GM06990 (cell line): ENCODE measurements at regions not wholly inside any gene's neighbourhood (a gene's known extent, or its start where the extent isn't known, plus 50 kb on each side); places are given as distances from the start of the nearest gene placed in this dataset.
"Not testable (repeated sequence)": the region's sequence is repeated elsewhere in the genome, so short reads cannot be mapped to it uniquely, and the experiment has no call there.

Experiments used
- DNase-seq: peaks from one replicate; pipeline ENCODE4 v3.0.0-alpha.2; 2011; ENCODE audit not compliant: insufficient read length; ENCODE audit errors: extremely low read depth
- H3K27me3 ChIP-seq: replicated peaks from 2 replicates; pipeline ENCODE4 v1.6.0; 2011; ENCODE audit warnings: low read length; ENCODE audit not compliant: control insufficient read depth, insufficient read depth
- H3K36me3 ChIP-seq: 2 replicates; pipeline ENCODE4 v1.5.1; 2011; ENCODE audit warnings: low read length; ENCODE audit not compliant: control insufficient read depth, insufficient read depth
- H3K4me3 ChIP-seq: replicated peaks from 2 replicates; pipeline ENCODE4 v1.5.1; 2011; ENCODE audit warnings: low read depth, mild to moderate bottlenecking, control low read depth, low read length
- TF ChIP-seq, protein P1 (sequence below): IDR thresholded peaks from 2 replicates; pipeline ENCODE4 v1.5.1; 2011; ENCODE audit warnings: low read length, control low read depth, mild to moderate bottlenecking, inconsistent platforms; ENCODE audit not compliant: insufficient read depth, poor library complexity, severe bottlenecking

DNA sequence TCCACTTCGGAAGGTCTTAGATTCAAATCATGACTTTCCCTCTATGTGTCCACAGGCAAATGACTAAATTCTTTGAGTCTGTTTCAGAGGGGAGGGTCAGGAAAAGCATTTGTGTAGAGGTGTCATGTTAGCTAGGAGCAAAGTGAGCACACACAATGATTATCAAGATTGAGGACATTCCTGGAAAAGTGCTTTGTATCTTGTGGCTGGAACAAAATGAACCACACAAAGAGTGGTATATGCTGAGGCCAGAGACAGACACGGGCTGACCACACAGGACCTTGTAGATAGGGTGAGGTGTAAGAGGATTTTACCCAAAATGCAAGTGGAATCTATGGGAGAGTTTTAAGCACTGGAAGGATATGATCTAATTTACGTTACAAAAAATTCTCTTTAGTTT lies 245.3 kb upstream of the NMUR2 start:
- no peaks in the 10 kb centered on the region for H3K36me3 ChIP-seq
- H3K27me3 ChIP-seq = no peaks in the 10 kb centered on the region
- TF ChIP-seq, protein P1, sequence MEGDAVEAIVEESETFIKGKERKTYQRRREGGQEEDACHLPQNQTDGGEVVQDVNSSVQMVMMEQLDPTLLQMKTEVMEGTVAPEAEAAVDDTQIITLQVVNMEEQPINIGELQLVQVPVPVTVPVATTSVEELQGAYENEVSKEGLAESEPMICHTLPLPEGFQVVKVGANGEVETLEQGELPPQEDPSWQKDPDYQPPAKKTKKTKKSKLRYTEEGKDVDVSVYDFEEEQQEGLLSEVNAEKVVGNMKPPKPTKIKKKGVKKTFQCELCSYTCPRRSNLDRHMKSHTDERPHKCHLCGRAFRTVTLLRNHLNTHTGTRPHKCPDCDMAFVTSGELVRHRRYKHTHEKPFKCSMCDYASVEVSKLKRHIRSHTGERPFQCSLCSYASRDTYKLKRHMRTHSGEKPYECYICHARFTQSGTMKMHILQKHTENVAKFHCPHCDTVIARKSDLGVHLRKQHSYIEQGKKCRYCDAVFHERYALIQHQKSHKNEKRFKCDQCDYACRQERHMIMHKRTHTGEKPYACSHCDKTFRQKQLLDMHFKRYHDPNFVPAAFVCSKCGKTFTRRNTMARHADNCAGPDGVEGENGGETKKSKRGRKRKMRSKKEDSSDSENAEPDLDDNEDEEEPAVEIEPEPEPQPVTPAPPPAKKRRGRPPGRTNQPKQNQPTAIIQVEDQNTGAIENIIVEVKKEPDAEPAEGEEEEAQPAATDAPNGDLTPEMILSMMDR = no peak
- H3K4me3 ChIP-seq = no peak overlapping the region
- DNase-seq = no peak

DNA sequence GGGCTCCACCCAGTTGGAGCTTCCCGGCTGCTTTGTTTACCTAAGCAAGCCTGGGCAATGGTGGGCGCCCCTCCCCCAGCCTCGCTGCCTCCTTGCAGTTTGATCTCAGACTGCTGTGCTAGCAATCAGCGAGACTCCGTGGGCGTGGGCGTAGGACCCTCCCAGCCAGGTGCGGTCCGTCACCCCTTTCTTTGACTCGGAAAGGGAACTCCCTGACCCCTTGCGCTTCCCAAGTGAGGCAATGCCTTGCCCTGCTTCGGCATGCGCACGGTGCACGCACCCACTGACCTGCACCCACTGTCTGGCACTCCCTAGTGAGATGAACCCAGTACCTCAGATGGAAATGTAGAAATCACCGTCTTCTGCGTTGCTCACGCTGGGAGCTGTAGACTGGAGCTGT lies 254.4 kb upstream of the NMUR2 start:
- H3K36me3 ChIP-seq, H3K27me3 ChIP-seq, H3K4me3 ChIP-seq, DNase-seq: not testable (repeated sequence)

DNA sequence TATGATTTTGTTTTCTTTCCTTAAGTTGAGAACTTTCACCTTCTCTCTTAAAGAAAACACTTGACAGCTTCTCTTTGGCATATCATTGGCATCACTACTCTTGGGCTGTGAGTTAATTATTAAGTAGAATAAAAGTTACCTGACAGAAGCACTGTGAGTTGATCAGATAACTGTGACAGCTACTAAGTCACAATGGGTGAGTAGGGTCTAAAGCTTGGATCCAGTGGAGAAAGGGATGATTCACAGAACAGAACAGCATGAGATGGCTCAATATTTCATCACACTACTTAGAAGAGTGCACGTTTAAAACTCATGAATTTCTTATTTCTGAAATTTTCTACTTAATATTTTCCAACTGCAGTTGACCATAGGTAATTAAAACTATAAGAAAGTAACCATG lies 268.5 kb upstream of the NMUR2 start:
- H3K27me3 ChIP-seq = no peaks in the 10 kb centered on the region; the same call in 1 of the 2 replicates
- TF ChIP-seq, protein P1 = no peak
- H3K4me3 ChIP-seq = no peak overlapping the region
- no peaks in the 10 kb centered on the region for H3K36me3 ChIP-seq
- DNase-seq = no peak

DNA sequence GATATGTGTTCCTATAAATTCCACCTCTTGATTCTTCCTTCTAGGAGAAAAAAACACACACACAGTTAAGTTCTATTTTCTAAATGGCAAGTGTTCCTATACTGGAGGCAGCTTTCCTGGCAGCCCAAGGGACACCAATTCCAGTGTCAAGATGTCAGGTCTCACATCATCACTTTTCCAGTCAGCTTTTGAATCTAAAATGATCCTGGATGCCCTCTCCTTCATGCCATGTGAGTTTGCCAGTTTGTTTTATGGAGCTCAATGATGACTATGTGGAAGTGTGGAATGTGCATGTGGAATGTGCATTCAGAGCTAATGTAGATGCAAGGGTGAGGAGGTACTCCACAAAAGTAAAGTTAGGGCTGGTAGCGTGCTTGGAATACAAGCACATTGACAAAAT lies 269.3 kb upstream of the NMUR2 start:
- Histone ChIP-seq H3K4me3 (no peak overlapping the region), H3K36me3 (no peaks in the 10 kb centered on the region), H3K27me3 (no peaks in the 10 kb centered on the region; the same call in 1 of the 2 replicates)
- TF ChIP-seq, protein P1 = no peak
- no peak for DNase-seq

DNA sequence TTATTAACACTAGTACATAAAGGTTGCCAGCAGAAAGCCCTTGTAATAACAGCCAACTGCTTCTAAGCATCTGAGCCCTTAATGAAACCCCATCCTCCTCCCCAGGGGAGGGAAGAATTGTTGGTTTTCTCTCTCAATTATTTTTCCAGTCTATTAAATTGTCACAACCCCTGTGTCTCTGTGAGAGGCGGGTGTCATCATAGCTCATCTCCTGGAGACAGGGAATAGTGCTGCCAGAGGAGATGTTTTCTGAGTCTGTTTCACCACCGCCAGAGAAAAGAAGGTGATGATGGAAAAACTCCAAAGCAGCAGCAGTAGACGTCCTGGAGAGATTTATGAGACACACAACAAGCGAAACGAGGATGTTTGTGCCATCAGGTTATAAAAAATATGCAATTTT lies 271.1 kb upstream of the NMUR2 start:
- DNase-seq = no peak
- Histone ChIP-seq H3K4me3 (no peak overlapping the region), H3K27me3 (no peaks in the 10 kb centered on the region), H3K36me3 (no peaks in the 10 kb centered on the region)
- TF ChIP-seq, protein P1 = no peak

DNA sequence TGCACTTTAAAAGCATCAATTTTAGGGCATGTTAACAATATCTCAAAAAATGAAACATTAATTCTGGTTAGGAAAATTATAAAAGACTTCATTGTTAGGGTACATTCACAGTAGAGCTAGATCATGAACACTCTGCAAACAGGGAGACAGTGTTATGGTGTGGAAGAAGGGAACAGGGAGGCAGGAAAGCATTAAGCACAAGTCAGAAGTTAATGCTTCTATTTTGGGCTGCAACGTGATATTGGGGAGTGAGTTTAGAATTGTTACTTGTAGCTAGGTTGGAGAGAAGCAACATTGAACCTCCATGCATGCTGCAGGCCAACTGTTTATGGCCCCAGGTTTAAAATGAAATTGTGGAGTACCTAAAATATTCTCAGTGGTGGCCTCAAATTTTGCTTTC lies 278.1 kb upstream of the NMUR2 start:
- no peak for DNase-seq
- Histone ChIP-seq H3K27me3 (no peaks in the 10 kb centered on the region), H3K4me3 (no peak overlapping the region), H3K36me3 (no peaks in the 10 kb centered on the region)
- TF ChIP-seq, protein P1 = no peak
